ENCODE measurements at regions not wholly inside any gene's neighbourhood (a gene's known extent, or its start where the extent isn't known, plus 50 kb on each side); places are given as distances from the start of the nearest gene placed in this dataset.

- Mint-ChIP-seq H3K4me3 (no peak overlapping the region), H3K36me3 (ENCODE audit: low read depth) (no peaks in the 10 kb centered on the region), H3K27ac (no peak overlapping the region), H3K27me3 (no peaks in the 10 kb centered on the region), H3K4me1 (no peaks in the 10 kb centered on the region), H3K9me3 (no peaks in the 10 kb centered on the region)
- no peak for DNase-seq
- intact Hi-C loops (cut with micrococcal nuclease) = no loop called here
Observed at GRCh38 chr17:79438546-79439334, 172.1 kb downstream of the RBFOX3 start.

GRCh38 chr17:79438058-79438457 lies 172.8 kb downstream of the RBFOX3 start:
- intact Hi-C loops (cut with micrococcal nuclease) = no loop called here
- no peaks in the 10 kb centered on the region for H3K27me3 Mint-ChIP-seq
- H3K36me3 Mint-ChIP-seq (ENCODE audit: low read depth) = no peaks in the 10 kb centered on the region
- H3K27ac Mint-ChIP-seq = no peak overlapping the region
- no peaks in the 10 kb centered on the region for H3K4me1 Mint-ChIP-seq
- H3K4me3 Mint-ChIP-seq = no peak overlapping the region
- no peak for DNase-seq
- H3K9me3 Mint-ChIP-seq = no peaks in the 10 kb centered on the region

DNA sequence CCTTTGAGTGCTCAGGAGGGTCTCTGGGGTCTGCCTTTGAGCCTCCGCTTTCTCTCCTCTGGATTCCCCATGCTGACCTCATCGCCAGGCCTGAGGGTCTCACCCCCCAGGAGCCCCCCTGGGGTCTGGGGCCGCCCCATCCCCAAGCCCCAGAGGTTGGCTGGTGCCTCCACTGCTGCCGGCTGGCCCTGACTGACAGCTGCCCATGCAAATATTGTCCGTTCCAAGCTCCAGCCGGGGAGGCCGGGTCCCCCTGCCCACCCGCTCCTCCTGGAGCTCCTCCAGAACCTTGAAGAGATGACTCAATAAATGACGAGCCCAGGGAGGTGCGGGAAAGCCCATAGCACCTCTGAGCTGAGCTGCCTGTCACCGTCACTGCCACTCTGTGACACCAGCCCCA lies 173.8 kb downstream of the RBFOX3 start:
- DNase-seq = no peak
- H3K9me3 Mint-ChIP-seq = no peaks in the 10 kb centered on the region
- no peak overlapping the region for H3K27ac Mint-ChIP-seq
- H3K4me3 Mint-ChIP-seq = no peak overlapping the region
- no peaks in the 10 kb centered on the region for H3K27me3 Mint-ChIP-seq
- H3K4me1 Mint-ChIP-seq = no peaks in the 10 kb centered on the region
- H3K36me3 Mint-ChIP-seq (ENCODE audit: low read depth) = no peaks in the 10 kb centered on the region
- intact Hi-C loops (cut with micrococcal nuclease) = no loop called here

GRCh38 chr17:79435962-79436361 lies 174.9 kb downstream of the RBFOX3 start:
- no peak for DNase-seq
- Mint-ChIP-seq H3K4me3 (no peak overlapping the region), H3K27me3 (no peaks in the 10 kb centered on the region), H3K9me3 (no peaks in the 10 kb centered on the region), H3K36me3 (ENCODE audit: low read depth) (no peaks in the 10 kb centered on the region), H3K4me1 (no peaks in the 10 kb centered on the region), H3K27ac (no peak overlapping the region)
- intact Hi-C loops (cut with micrococcal nuclease) = no loop called here

- no peaks in the 10 kb centered on the region for H3K27me3 Mint-ChIP-seq
- no peaks in the 10 kb centered on the region for H3K9me3 Mint-ChIP-seq
- no peak for DNase-seq
- no peak overlapping the region for H3K27ac Mint-ChIP-seq
- intact Hi-C loops (cut with micrococcal nuclease) = no loop called here
- no peak overlapping the region for H3K4me3 Mint-ChIP-seq
- no peaks in the 10 kb centered on the region for H3K4me1 Mint-ChIP-seq
- no peaks in the 10 kb centered on the region for H3K36me3 Mint-ChIP-seq (ENCODE audit: low read depth)
Observed at GRCh38 chr17:79435296-79435695, 175.6 kb downstream of the RBFOX3 start.

GRCh38 chr17:79434215-79434614 lies 176.6 kb downstream of the RBFOX3 start:
- no peak overlapping the region for H3K4me3 Mint-ChIP-seq
- no peaks in the 10 kb centered on the region for H3K9me3 Mint-ChIP-seq
- intact Hi-C loops (cut with micrococcal nuclease) = no loop called here
- H3K4me1 Mint-ChIP-seq = no peaks in the 10 kb centered on the region
- H3K36me3 Mint-ChIP-seq (ENCODE audit: low read depth) = no peaks in the 10 kb centered on the region
- H3K27ac Mint-ChIP-seq = no peak overlapping the region
- no peak for DNase-seq
- H3K27me3 Mint-ChIP-seq = no peaks in the 10 kb centered on the region

DNA sequence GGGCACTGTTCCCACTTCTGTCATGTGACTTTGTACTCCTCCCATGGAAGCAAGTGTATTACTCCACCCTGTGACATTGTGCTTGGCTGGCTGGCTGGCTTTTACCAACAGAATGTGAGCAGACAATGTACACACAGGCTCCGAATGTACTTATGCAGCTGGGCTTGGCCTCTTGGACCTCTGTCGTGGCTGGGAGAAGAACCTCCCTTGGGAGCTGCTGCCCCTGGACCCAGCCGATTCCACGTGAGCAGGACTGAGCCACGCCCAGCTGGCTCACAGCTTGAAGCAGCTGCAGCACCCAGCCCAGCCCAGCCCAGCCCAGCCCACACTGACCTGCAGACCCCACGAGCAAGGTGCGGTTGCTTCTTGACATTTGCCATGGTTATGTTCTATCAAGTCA lies 177.5 kb downstream of the RBFOX3 start:
- no peaks in the 10 kb centered on the region for H3K27me3 Mint-ChIP-seq
- DNase-seq = no peak
- H3K4me3 Mint-ChIP-seq = no peak overlapping the region
- intact Hi-C loops (cut with micrococcal nuclease) = no loop called here
- no peaks in the 10 kb centered on the region for H3K4me1 Mint-ChIP-seq
- H3K36me3 Mint-ChIP-seq (ENCODE audit: low read depth) = no peaks in the 10 kb centered on the region
- no peaks in the 10 kb centered on the region for H3K9me3 Mint-ChIP-seq
- no peak overlapping the region for H3K27ac Mint-ChIP-seq

DNA sequence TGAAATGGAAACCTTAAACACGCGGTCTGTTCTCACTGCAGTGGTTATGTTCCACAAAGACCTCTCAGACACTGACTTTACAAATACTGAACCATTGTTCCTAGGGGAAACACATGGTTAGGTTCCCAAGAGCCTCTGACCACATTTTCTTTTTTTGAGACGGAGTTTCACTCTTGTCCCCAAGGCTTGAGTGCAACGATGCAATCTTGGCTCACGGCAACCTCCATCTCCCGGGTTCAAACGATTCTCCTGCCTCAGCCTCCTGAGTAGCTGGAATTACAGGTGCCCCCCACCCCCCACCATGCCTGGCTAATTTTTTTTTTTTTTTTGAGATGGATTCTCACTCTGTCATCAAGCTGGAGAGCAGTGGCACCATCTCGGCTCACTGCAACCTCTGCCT lies 179.7 kb downstream of the RBFOX3 start:
- H3K4me3 Mint-ChIP-seq = no peak overlapping the region
- no peak for DNase-seq
- H3K4me1 Mint-ChIP-seq = no peaks in the 10 kb centered on the region
- no peaks in the 10 kb centered on the region for H3K9me3 Mint-ChIP-seq
- no peaks in the 10 kb centered on the region for H3K36me3 Mint-ChIP-seq (ENCODE audit: low read depth)
- H3K27me3 Mint-ChIP-seq = no peaks in the 10 kb centered on the region
- intact Hi-C loops (cut with micrococcal nuclease) = no loop called here
- no peak overlapping the region for H3K27ac Mint-ChIP-seq

DNA sequence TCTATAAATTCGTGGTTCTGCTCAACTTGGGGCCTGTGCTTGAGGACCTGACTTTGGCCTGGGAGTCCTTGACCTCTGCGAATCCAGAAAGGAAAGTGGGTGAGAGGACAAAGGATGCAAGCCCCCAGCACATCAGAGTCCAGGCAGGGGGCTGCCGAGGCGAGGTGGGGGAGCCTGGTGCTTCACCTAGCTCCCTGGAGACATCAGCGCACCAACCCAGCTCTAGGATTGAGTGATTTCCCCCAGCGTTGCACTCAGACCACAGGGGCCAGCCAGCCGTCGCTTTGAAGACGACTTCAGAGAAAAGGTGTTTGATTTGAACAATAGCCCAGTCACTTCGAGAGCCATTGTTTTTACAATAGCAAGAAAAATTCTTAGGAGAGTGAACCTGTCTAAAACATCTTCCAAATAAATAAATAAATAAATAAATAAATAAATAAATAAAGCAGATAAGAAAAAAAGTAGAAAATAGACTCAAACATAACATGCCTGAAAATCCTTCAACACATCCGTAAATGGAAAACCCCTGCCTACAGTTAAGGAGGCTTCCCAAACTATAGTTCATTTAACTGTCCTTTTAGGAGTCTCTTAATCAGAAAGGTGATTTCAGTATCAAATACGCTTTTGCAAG lies 180.9 kb downstream of the RBFOX3 start:
- no peaks in the 10 kb centered on the region for H3K9me3 Mint-ChIP-seq
- H3K4me1 Mint-ChIP-seq = no peaks in the 10 kb centered on the region
- H3K36me3 Mint-ChIP-seq (ENCODE audit: low read depth) = no peaks in the 10 kb centered on the region
- intact Hi-C loops (cut with micrococcal nuclease) = no loop called here
- DNase-seq = no peak
- H3K27ac Mint-ChIP-seq = no peak overlapping the region
- no peaks in the 10 kb centered on the region for H3K27me3 Mint-ChIP-seq
- H3K4me3 Mint-ChIP-seq = no peak overlapping the region

GRCh38 chr17:79428988-79429387 lies 181.9 kb downstream of the RBFOX3 start:
- no peak overlapping the region for H3K4me3 Mint-ChIP-seq
- H3K27ac Mint-ChIP-seq = no peak overlapping the region
- H3K27me3 Mint-ChIP-seq = no peaks in the 10 kb centered on the region
- no peaks in the 10 kb centered on the region for H3K9me3 Mint-ChIP-seq
- H3K36me3 Mint-ChIP-seq (ENCODE audit: low read depth) = no peaks in the 10 kb centered on the region
- intact Hi-C loops (cut with micrococcal nuclease) = no loop called here
- H3K4me1 Mint-ChIP-seq = no peaks in the 10 kb centered on the region
- DNase-seq = no peak

- no peak overlapping the region for H3K27ac Mint-ChIP-seq
- no peaks in the 10 kb centered on the region for H3K36me3 Mint-ChIP-seq (ENCODE audit: low read depth)
- no peak overlapping the region for H3K4me3 Mint-ChIP-seq
- H3K27me3 Mint-ChIP-seq = no peaks in the 10 kb centered on the region
- no peaks in the 10 kb centered on the region for H3K4me1 Mint-ChIP-seq
- DNase-seq = no peak
- intact Hi-C loops (cut with micrococcal nuclease) = no loop called here
- H3K9me3 Mint-ChIP-seq = no peaks in the 10 kb centered on the region
Observed at GRCh38 chr17:79427621-79428539, 183.0 kb downstream of the RBFOX3 start.

- Mint-ChIP-seq H3K27ac (no peak overlapping the region), H3K27me3 (no peaks in the 10 kb centered on the region), H3K9me3 (no peaks in the 10 kb centered on the region), H3K4me1 (no peaks in the 10 kb centered on the region), H3K36me3 (ENCODE audit: low read depth) (no peaks in the 10 kb centered on the region), H3K4me3 (no peak overlapping the region)
- no peak for DNase-seq
- intact Hi-C loops (cut with micrococcal nuclease) = no loop called here
Observed at GRCh38 chr17:79425686-79426085, 185.2 kb downstream of the RBFOX3 start.

- no peak overlapping the region for H3K4me3 Mint-ChIP-seq
- no peaks in the 10 kb centered on the region for H3K27me3 Mint-ChIP-seq
- intact Hi-C loops (cut with micrococcal nuclease) = no loop called here
- H3K4me1 Mint-ChIP-seq = peaks cover 3% of the 10 kb centered on the region
- no peak overlapping the region for H3K27ac Mint-ChIP-seq
- H3K9me3 Mint-ChIP-seq = no peaks in the 10 kb centered on the region
- DNase-seq = no peak
- H3K36me3 Mint-ChIP-seq (ENCODE audit: low read depth) = no peaks in the 10 kb centered on the region
Observed at GRCh38 chr17:79424471-79425185, 186.2 kb downstream of the RBFOX3 start.
